GM12891 (cell line): ENCODE measurements at regions not wholly inside any gene's neighbourhood (a gene's known extent, or its start where the extent isn't known, plus 50 kb on each side); places are given as distances from the start of the nearest gene placed in this dataset.

Experiments
- PAX5 ChIP-seq: IDR thresholded peaks from 2 replicates; pipeline ENCODE4 v1.6.1; 2011; ENCODE audit warnings: low read length, moderate library complexity, mild to moderate bottlenecking; ENCODE audit not compliant: insufficient read depth, severe bottlenecking
- POLR2A ChIP-seq: IDR thresholded peaks from 2 replicates; pipeline ENCODE4 v1.6.1; 2011; ENCODE audit warnings: low read depth, low read length, control low read depth
- POLR2AphosphoS5 ChIP-seq: IDR thresholded peaks from 2 replicates; pipeline ENCODE4 v1.6.1; 2011; ENCODE audit warnings: low read depth, low read length, control low read depth
- POU2F2 ChIP-seq: IDR thresholded peaks from 2 replicates; pipeline ENCODE4 v1.6.1; 2011; ENCODE audit warnings: low read depth, mild to moderate bottlenecking, control low read depth, low read length, moderate library complexity
- SPI1 ChIP-seq: IDR thresholded peaks from 2 replicates; pipeline ENCODE4 v1.6.1; 2011; ENCODE audit warnings: low read depth, low read length, control low read depth
- TAF1 ChIP-seq: IDR thresholded peaks from 2 replicates; pipeline ENCODE4 v1.6.1; 2011; ENCODE audit warnings: low read depth, low read length, control low read depth

DNA sequence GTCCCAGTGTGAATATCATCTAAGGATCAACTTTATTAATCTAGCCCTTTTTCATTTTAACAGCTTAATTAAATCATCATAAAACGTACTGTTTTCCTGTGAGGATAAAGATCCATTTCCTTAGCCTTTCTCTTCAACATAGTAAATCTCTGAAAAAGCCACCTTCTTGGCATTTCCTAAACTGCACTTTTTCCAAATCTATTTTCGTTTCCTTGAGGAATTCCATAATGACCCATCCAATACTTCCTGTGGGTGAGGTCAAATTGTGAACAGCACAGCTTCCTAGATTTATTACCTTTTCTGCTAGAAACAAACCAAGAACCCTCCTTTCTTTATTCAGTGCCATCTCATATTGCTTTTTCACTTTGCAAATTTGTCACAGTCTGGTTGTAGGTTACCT lies 129.4 kb upstream of the CNTN4 start:
- TF ChIP-seq POLR2AphosphoS5 (no peak), POLR2A (no peak), TAF1 (no peak), SPI1 (no peak), POU2F2 (no peak), PAX5 (no peak)
